IPS-15b (cell line): ENCODE measurements at regions not wholly inside any gene's neighbourhood (a gene's known extent, or its start where the extent isn't known, plus 50 kb on each side); places are given as distances from the start of the nearest gene placed in this dataset.

ENCODE experiments used
- H3K27me3 ChIP-seq: one replicate; pipeline ENCODE4 v1.6.1; 2013; ENCODE audit warnings: low read length; ENCODE audit not compliant: control insufficient read depth, insufficient read depth
- H3K36me3 ChIP-seq: one replicate; pipeline ENCODE4 v1.6.1; 2013; ENCODE audit warnings: low read length; ENCODE audit not compliant: control insufficient read depth, insufficient read depth
- H3K4me1 ChIP-seq: one replicate; pipeline ENCODE4 v1.6.1; 2013; ENCODE audit warnings: mild to moderate bottlenecking, low read length; ENCODE audit not compliant: control insufficient read depth, insufficient read depth
- H3K4me3 ChIP-seq: one replicate; pipeline ENCODE4 v1.5.1; 2013; ENCODE audit warnings: low read depth, low read length
- H3K9ac ChIP-seq: one replicate; pipeline ENCODE4 v1.6.1; 2013; ENCODE audit warnings: low read depth, mild to moderate bottlenecking, low read length
- H3K9me3 ChIP-seq: one replicate; pipeline ENCODE4 v1.6.1; 2013; ENCODE audit warnings: mild to moderate bottlenecking, low read length; ENCODE audit not compliant: control insufficient read depth, insufficient read depth

- Histone ChIP-seq H3K36me3 (no peaks in the 10 kb centered on the region), H3K4me3 (no peak overlapping the region), H3K4me1 (no peaks in the 10 kb centered on the region), H3K9me3 (no peaks in the 10 kb centered on the region), H3K9ac (no peak overlapping the region), H3K27me3 (peaks cover 34% of the 10 kb centered on the region)
Measured at GRCh38 chr20:61109221-61109805, 142.7 kb upstream of the CDH4 start.

- Histone ChIP-seq H3K4me1 (no peaks in the 10 kb centered on the region), H3K9me3 (no peaks in the 10 kb centered on the region), H3K9ac (no peak overlapping the region), H3K27me3 (peaks cover 19% of the 10 kb centered on the region), H3K36me3 (no peaks in the 10 kb centered on the region), H3K4me3 (no peak overlapping the region)
Measured at GRCh38 chr20:61112515-61112914, 139.5 kb upstream of the CDH4 start.

GRCh38 chr20:61113731-61114130, 138.3 kb upstream of the CDH4 start:
- H3K4me3 ChIP-seq = no peak overlapping the region
- H3K9ac ChIP-seq = no peak overlapping the region
- H3K9me3 ChIP-seq = no peaks in the 10 kb centered on the region
- H3K4me1 ChIP-seq = no peaks in the 10 kb centered on the region
- no peaks in the 10 kb centered on the region for H3K36me3 ChIP-seq
- H3K27me3 ChIP-seq = peaks cover 13% of the 10 kb centered on the region

DNA sequence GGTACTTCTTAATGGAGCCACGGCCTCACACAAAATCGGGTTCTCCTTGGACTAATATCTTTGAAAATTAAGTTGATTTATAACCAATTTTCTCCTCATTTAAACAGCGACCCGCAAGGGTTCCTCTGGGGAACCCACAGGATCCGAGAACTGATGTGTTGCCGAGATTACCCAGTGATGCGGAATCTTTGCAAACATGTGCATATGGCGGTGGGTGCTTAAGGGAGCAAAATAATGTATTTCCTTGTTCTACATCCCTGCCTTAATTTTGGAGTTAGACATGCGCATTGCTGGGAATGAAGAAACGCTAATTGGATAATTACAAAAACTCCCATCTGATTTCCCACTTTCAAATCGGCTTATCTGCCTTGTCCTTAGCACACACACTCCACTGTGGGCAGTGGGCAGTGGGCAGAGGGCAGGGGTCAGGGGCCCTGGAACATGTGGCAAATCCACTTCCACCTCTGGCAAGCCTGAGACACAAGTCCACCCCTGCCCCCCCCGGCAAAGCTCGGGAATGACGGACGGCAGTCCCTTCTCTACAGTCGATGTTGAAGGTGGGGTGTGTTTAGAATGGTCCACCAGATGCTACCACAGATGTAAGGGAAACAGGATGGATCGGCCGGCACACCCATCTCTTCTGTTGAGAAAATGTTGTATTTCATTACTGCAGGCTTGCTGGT, 137.4 kb upstream of the CDH4 start:
- no peaks in the 10 kb centered on the region for H3K4me1 ChIP-seq
- no peaks in the 10 kb centered on the region for H3K9me3 ChIP-seq
- H3K36me3 ChIP-seq = no peaks in the 10 kb centered on the region
- H3K9ac ChIP-seq = no peak overlapping the region
- no peak overlapping the region for H3K4me3 ChIP-seq
- peaks cover 8% of the 10 kb centered on the region for H3K27me3 ChIP-seq

- no peaks in the 10 kb centered on the region for H3K36me3 ChIP-seq
- no peaks in the 10 kb centered on the region for H3K9me3 ChIP-seq
- no peaks in the 10 kb centered on the region for H3K4me1 ChIP-seq
- H3K4me3 ChIP-seq = no peak overlapping the region
- H3K9ac ChIP-seq = no peak overlapping the region
- peaks cover 6% of the 10 kb centered on the region for H3K27me3 ChIP-seq
Measured at GRCh38 chr20:61115364-61116065, 136.5 kb upstream of the CDH4 start.

- Histone ChIP-seq H3K4me3 (no peak overlapping the region), H3K27me3 (peaks cover 5% of the 10 kb centered on the region), H3K36me3 (no peaks in the 10 kb centered on the region), H3K9ac (no peak overlapping the region), H3K9me3 (no peaks in the 10 kb centered on the region), H3K4me1 (no peaks in the 10 kb centered on the region)
Measured at GRCh38 chr20:61117725-61118124, 134.3 kb upstream of the CDH4 start.

DNA sequence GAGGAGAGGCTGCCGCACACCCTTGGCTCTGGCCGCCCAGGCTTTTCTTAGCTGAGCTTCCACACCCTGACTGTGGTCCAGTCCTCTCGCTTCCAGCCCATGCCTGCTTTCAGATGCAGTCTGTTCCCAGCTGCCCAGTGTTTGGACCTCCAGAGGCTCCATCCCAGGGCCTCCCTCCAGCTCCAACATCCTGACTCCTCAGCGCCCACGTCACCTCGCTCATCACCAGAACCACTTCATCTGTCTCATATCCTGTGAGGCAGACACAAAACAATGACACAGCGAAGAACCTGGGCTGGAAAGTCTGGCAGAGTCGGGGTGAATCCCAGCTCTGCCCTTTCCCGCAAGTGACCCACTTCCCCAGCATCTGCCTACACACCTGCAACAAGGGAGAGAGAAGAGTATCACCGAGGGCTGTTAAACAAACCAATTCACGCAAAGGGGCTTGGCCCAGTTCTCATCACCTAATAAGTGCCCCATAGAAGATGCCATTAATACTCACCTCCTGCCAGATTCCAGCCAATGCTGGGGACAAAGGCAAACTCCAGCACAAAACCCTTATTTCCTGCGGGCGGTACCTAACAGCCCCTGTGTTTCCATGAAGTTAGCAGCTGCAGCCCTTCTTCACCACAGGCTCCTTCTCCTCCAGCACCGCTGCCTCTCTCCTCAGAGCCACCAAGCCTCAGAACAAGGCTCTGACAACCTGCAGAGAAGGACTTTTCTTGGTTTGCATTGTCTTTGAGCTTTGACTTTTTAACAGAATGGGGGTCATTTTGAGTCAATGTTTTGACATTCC, 133.4 kb upstream of the CDH4 start:
- H3K36me3 ChIP-seq = no peaks in the 10 kb centered on the region
- H3K9me3 ChIP-seq = no peaks in the 10 kb centered on the region
- no peaks in the 10 kb centered on the region for H3K4me1 ChIP-seq
- peaks cover 7% of the 10 kb centered on the region for H3K27me3 ChIP-seq
- H3K9ac ChIP-seq = no peak overlapping the region
- H3K4me3 ChIP-seq = no peak overlapping the region

GRCh38 chr20:61119273-61119672, 132.8 kb upstream of the CDH4 start:
- H3K4me1 ChIP-seq = no peaks in the 10 kb centered on the region
- H3K9me3 ChIP-seq = no peaks in the 10 kb centered on the region
- peaks cover 7% of the 10 kb centered on the region for H3K27me3 ChIP-seq
- no peaks in the 10 kb centered on the region for H3K36me3 ChIP-seq
- H3K4me3 ChIP-seq = no peak overlapping the region
- H3K9ac ChIP-seq = no peak overlapping the region

GRCh38 chr20:61119794-61120410, 132.2 kb upstream of the CDH4 start:
- H3K9ac ChIP-seq = no peak overlapping the region
- no peaks in the 10 kb centered on the region for H3K4me1 ChIP-seq
- H3K27me3 ChIP-seq = peaks cover 7% of the 10 kb centered on the region
- H3K9me3 ChIP-seq = no peaks in the 10 kb centered on the region
- H3K36me3 ChIP-seq = no peaks in the 10 kb centered on the region
- H3K4me3 ChIP-seq = no peak overlapping the region

GRCh38 chr20:61120595-61121515, 131.2 kb upstream of the CDH4 start:
- Histone ChIP-seq H3K36me3 (no peaks in the 10 kb centered on the region), H3K27me3 (peaks cover 7% of the 10 kb centered on the region), H3K9ac (no peak overlapping the region), H3K9me3 (no peaks in the 10 kb centered on the region), H3K4me1 (no peaks in the 10 kb centered on the region), H3K4me3 (no peak overlapping the region)
